ENCODE measurements at regions not wholly inside any gene's neighbourhood (a gene's known extent, or its start where the extent isn't known, plus 50 kb on each side); places are given as distances from the start of the nearest gene placed in this dataset.

- Histone ChIP-seq H3K4me1 (replicated peaks) (no peaks in the 10 kb centered on the region), H3K36me3 (no peaks in the 10 kb centered on the region), H3K4me3 (no peak overlapping the region), H3K27me3 (replicated peaks; ENCODE audit: insufficient read depth) (no peaks in the 10 kb centered on the region), H3K9me3 (no peaks in the 10 kb centered on the region), H3K27ac (no peak overlapping the region)
- no peak for DNase-seq (ENCODE audit: low spot score)
- intact Hi-C loops (cut with DNase I): no loop called here
- TF ChIP-seq CTCF (IDR thresholded peaks at IDR 0.05) (no peak), POLR2A (IDR thresholded peaks at IDR 0.05) (no peak), POLR2AphosphoS5 (IDR thresholded peaks at IDR 0.05) (no peak)
Observed at GRCh38 chr5:98060148-98060547, 713.3 kb upstream of the RGMB start.

- H3K4me1 ChIP-seq (replicated peaks): no peaks in the 10 kb centered on the region
- no peaks in the 10 kb centered on the region for H3K27me3 ChIP-seq (replicated peaks; ENCODE audit: insufficient read depth)
- no peak overlapping the region for H3K27ac ChIP-seq
- no peaks in the 10 kb centered on the region for H3K9me3 ChIP-seq
- no peaks in the 10 kb centered on the region for H3K36me3 ChIP-seq
- H3K4me3 ChIP-seq: no peak overlapping the region
- intact Hi-C loops (cut with DNase I): no loop called here
- DNase-seq (ENCODE audit: low spot score): no peak
- TF ChIP-seq POLR2AphosphoS5 (IDR thresholded peaks at IDR 0.05) (no peak), CTCF (IDR thresholded peaks at IDR 0.05) (no peak), POLR2A (IDR thresholded peaks at IDR 0.05) (no peak)
- WGBS: 80% methylated on average over 6 of the region's 6 CpGs
Observed at GRCh38 chr5:98064118-98064685, 709.3 kb upstream of the RGMB start.

- H3K27me3 ChIP-seq (replicated peaks; ENCODE audit: insufficient read depth): no peaks in the 10 kb centered on the region
- H3K4me1 ChIP-seq (replicated peaks): no peaks in the 10 kb centered on the region
- H3K4me3 ChIP-seq: no peak overlapping the region
- intact Hi-C loops (cut with DNase I): no loop called here
- WGBS: 71% methylated on average over 1 of the region's 1 CpG
- no peak for DNase-seq (ENCODE audit: low spot score)
- TF ChIP-seq POLR2AphosphoS5 (IDR thresholded peaks at IDR 0.05) (no peak), POLR2A (IDR thresholded peaks at IDR 0.05) (no peak), CTCF (IDR thresholded peaks at IDR 0.05) (no peak)
- H3K9me3 ChIP-seq: no peaks in the 10 kb centered on the region
- H3K27ac ChIP-seq: no peak overlapping the region
- no peaks in the 10 kb centered on the region for H3K36me3 ChIP-seq
Observed at GRCh38 chr5:98065261-98065909, 708.1 kb upstream of the RGMB start.

- TF ChIP-seq POLR2A (IDR thresholded peaks at IDR 0.05): no peak
- TF ChIP-seq POLR2AphosphoS5 (IDR thresholded peaks at IDR 0.05): no peak
- TF ChIP-seq CTCF (IDR thresholded peaks at IDR 0.05): no peak
- no peaks in the 10 kb centered on the region for H3K9me3 ChIP-seq
- H3K27ac ChIP-seq: no peak overlapping the region
- no peaks in the 10 kb centered on the region for H3K27me3 ChIP-seq (replicated peaks; ENCODE audit: insufficient read depth)
- no peaks in the 10 kb centered on the region for H3K4me1 ChIP-seq (replicated peaks)
- H3K36me3 ChIP-seq: no peaks in the 10 kb centered on the region
- intact Hi-C loops (cut with DNase I): no loop called here
- H3K4me3 ChIP-seq: no peak overlapping the region
- DNase-seq (ENCODE audit: low spot score): no peak
Observed at GRCh38 chr5:98066910-98067309, 706.6 kb upstream of the RGMB start.

GRCh38 chr5:98069876-98070512, 703.5 kb upstream of the RGMB start:
- TF ChIP-seq CTCF (IDR thresholded peaks at IDR 0.05) (no peak), POLR2A (IDR thresholded peaks at IDR 0.05) (no peak), POLR2AphosphoS5 (IDR thresholded peaks at IDR 0.05) (no peak)
- 86% methylated on average over 1 of the region's 1 CpG for WGBS
- H3K27ac ChIP-seq: no peak overlapping the region
- no peak for DNase-seq (ENCODE audit: low spot score)
- H3K27me3 ChIP-seq (replicated peaks; ENCODE audit: insufficient read depth): no peaks in the 10 kb centered on the region
- no peaks in the 10 kb centered on the region for H3K9me3 ChIP-seq
- H3K4me3 ChIP-seq: no peak overlapping the region
- H3K36me3 ChIP-seq: no peaks in the 10 kb centered on the region
- intact Hi-C loops (cut with DNase I): no loop called here
- no peaks in the 10 kb centered on the region for H3K4me1 ChIP-seq (replicated peaks)
